NAMALWA (cell line): ENCODE measurements at regions not wholly inside any gene's neighbourhood (a gene's known extent, or its start where the extent isn't known, plus 50 kb on each side); places are given as distances from the start of the nearest gene placed in this dataset.
A peak's percentile ranks its signal among the peaks of the same experiment; 100 is the strongest.
"Not testable (repeated sequence)": the region's sequence is repeated elsewhere in the genome, so short reads cannot be mapped to it uniquely, and the experiment has no call there.

Experiments
- DNase-seq: peaks from one replicate; pipeline ENCODE4 v3.0.0-alpha.2; 2015; ENCODE audit warnings: low spot score

DNA sequence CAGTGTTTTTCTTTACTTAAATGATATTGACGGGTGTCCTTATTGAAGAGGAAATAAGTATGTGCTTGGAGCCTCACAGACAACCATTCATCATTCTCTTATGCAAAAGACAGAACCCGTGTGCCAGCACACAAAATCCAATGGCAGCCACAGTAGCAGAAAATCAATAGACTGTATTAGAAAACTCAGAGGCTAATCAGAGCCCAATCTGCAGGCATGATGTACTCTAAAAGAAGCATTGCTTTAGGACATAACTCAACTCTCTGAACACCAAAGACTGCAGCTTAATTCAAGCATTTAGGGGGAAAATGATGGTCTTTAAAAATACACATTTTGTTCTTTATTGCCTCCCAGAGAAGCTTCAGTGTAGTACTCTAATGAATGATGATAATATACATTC, 476.9 kb downstream of the PDHA2 start:
- DNase-seq = no peak

DNA sequence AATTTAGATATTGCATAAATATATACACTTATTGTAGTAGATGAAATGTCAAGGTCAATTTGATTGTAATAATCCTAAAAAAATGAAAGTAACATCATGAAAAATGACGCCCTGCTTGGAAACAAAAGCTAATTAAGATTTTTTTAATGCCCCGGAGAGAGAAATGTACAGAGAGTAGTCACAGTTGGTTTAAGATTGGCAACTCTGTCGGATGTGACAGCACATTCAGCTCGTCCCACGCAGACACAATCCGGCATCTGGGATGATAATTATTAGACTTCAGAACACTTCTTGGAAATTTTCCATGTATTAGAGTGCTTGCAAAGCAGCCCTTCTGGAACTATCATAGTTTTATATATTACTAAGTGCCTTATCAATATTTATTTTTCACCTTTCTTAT, 478.0 kb downstream of the PDHA2 start:
- no peak for DNase-seq

DNA sequence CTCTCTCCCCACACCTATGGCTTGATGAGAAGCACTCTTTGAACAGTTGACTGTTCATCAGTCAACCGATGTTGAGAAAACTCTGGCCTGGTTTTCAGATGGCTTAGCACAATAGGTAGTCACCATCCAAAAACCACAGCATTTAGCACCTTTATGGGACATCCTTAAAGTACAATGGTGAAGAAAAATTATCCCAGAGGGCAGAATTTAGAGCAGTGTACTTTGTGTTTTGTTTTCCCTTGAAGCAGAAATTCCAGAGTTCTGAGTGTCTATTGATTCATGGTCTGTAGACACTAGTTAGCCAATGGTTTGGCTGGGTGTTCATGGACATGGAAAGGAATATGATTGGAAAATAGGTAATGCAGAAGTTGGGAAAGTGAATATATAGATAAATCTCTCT, 487.0 kb downstream of the PDHA2 start:
- DNase-seq = no peak

DNA sequence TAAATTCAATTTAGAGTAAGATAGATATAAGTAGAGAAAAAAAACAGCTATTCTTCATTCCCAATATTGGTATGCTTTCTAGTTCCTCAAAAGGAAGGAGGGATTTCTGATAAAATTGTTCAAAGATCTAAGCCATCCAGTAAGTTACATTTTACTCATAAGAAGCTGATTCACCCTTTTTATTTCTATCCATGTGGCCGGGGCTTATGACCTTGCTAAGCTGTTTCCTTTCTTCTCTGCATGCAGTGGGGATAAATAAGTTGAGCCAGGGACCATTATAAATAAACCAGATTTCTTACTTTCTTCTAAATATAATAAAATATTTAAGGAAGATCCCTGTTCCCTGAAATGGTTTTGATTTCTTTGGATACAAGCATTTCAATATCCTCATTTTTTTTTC, 502.3 kb downstream of the PDHA2 start:
- DNase-seq = no peak

DNA sequence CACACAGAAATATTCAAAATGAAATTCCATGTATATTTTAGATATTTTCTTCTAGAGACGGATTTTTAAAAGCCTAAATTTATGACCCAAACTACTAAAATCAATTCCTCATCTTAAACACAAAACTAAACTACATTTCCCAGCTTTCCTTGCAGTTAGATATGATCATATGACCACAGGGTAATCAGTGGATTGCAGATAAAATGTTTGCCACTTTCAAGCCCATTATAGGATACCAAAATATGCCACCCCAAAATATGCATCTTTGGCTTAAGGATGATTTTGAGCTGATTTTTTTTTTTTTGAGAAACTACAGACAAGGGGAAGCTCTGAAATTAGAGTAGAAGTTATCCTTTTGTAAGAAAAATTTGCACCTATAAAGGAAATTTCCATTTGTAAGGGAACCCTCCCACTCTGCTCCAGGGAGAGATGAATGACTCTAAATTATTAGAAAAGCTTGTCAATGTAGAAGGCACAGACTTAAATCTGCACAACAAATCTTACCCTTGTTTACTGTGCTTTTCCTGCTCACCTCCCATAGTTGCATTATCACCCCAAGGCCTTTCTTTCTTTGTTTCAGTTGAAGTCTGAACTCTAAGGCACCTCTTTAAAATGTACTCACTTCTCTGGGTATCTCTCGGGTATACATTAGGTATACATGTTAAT, 503.0 kb downstream of the PDHA2 start:
- DNase-seq = no peak

DNA sequence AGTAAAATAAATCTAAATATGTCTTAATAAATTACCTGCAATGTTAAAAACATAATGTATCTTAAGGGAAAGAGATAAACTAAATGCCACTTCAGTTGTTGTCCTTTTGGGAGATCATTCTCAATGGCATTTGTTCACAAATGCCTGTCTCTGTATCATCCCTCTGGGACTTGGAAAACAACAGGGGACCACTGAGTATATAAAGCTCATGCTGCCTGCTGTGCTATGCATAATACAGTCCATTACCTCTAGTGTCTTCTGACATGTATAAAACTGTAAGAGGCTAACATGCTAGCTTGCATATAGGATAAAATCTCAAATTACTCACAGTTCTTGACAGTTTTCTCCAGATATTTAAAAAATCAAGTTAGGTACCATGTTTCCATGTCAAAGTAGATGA, 503.9 kb downstream of the PDHA2 start:
- DNase-seq = no peak

DNA sequence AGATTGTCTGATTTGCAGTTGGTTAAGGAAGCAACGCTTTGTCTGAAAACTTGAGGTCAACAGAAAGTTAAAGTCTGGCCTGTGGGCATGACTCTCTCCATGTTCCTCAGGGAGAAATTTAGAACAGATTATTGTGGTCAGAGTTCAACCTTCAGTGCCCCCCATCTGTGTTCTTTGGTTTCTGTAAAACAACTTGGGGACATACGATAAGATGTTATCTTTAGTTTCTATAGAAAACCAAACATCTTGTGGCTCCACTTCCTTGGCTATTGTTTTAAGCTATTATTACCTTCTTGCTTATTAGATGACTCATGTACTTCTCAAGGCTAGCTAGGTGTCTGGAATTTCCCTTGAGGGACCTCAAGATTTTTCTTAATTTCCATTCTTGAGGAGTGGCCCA, 507.7 kb downstream of the PDHA2 start:
- DNase-seq = no peak

DNA sequence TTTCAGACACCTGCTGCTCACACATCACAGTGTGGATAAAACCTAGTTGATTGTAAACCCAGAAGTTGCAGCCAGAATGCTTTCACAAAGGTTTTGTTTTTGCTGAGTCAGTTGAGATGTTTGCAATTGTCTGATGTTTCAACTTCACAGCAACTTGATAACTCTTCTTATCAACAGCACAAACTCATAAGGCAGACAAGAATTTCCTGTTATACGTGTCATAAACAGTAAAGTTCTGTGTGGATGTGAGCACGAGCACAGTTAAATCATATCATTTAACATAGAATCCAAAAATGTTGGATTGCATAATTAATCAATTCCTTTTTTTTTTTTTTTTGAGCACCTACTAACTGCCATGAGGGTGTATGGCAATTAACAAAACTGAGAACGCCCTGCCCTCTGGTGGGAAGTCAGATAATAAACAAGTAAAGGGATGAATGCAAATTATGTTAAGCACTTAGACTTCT, 512.2 kb downstream of the PDHA2 start:
- peak; percentile 51 for DNase-seq

DNA sequence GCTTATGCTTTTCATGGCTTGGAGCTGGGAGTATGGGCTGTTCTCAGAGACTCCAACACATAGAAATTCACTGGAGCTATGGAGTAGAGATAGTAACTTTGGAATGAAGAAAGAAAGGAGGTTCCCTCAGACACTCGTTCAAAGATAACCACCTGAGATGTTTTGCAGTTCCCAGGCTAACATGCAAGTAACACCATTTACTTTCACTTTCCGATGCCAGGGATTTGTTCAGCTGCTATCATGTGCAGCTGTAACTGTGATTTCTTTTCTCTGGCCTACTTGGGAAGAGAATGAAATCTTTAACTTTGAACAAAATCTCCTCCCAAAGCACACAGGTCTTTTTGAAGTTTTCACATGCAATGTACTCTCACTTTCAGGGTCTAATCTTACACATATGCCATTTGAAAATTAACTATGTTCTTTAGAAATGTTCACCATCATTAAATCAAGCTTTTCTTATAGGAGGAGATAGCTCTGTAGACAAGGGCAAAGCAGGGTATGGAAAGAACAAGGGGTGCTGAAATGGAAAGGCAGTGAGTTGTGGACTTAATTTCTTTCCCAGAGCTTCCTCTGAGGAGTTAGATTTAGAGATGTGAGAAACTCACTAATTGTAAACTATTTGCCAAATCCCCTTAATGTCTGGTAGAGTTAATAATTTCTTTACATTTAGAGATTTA, 514.3 kb downstream of the PDHA2 start:
- no peak for DNase-seq

DNA sequence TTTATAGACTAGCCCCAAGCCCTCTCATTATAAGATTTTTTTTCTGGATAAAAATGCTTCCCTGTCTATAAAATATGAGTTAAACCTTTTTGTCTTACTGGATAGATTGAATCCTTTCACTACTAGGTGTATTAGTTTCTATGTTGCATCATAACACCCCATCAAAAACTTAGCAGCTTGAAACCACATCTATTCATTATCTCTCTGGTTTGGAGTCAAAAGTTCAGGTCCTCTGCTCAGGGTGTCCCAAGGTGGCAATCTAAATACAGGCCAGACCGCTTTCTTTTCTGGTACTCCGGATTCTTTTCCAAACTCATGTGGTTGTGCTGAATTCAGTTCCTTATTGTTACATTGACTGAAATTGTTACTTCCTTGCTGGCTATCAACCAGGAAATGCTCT, 515.5 kb downstream of the PDHA2 start:
- no peak for DNase-seq

DNA sequence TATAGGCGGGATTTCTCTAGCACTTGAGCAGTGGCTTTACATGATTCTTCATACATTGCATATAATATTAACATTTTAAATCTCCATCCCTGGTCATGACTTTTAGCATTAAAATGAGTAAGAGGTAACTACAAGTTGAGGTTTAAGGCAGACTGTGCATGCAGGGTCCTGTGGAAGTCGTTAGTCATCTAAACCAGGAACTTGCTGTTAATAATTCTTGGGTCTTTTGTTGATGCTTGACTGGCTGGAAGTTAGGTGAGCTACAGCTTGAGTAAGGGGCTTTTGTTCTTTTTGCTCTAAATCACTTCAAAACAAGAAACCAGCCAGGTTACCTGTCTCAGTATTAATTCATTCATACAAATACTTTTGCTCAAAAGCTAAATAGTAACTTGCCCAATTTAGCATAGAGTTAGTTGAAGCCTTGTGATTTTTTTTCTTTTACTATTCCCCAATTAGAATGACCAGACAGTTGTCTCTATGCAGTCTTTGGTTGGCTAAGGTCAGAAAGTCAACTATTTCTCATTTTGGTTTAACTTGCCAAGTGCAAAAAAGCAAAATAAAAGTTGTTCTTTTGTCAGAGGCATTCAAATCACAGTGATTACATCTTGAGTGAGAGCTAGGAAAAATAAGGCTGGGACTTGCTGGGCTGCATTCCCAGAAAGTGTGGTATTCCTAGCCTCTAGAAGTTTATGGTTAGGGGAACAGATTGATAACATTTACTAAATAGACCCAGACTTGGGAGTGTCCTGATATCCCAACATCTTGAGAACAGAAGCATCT, 516.9 kb downstream of the PDHA2 start:
- no peak for DNase-seq

DNA sequence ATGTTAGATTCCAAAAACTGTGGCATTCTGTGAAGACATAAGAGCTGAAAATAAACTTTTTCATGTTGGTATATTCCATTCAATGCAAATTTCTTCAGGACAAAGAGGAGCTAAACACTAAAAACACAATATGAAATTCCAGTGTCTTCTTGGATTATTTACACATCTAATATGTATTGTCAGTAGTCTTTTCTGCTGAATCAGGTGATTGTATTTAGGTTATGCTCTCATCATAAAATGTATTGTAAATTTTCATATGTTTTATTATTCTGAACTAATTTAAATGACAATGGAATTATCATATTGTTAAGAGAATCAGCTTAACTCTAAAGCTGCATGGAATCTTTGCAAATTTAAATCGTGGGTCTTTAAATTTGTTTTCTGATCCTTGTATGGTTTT, 526.7 kb downstream of the PDHA2 start:
- DNase-seq = no peak

DNA sequence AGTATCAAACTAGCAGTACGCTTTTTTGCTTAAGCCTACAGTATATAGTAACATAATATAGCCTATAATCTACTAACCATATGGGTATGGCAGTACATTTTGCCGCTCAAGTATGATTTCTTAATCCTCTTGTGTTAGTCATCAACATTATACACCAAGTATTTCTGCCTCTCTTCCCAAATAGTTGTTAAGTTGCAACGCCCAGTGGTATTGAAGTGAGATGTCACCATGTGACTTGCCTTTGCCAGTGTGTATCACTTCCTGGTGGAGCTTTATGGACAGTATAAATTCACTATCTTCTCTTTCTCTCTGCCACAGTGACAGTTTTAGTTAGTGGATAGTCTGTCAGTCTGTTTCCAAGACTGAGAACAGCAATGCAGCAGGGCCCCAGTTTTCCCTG, 535.5 kb downstream of the PDHA2 start:
- DNase-seq = no peak

DNA sequence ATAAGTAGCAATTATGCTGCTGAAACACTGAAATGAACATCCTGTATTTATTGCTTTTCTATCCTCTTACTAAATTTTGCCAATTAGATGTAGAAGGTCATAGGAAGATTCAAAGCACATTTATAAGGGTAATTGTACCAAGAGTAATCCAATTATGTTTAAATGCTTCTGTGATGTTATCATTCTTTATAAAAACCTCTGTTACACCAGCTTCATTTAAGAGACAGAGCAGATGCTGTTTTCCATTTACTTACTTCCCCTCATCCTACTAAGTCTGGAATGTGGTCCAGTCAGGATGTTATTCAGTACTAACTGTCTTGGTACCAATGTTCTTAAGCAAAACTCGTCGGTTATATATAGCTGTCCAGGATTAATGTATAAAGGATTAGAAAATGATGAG, 539.6 kb downstream of the PDHA2 start:
- DNase-seq = no peak

DNA sequence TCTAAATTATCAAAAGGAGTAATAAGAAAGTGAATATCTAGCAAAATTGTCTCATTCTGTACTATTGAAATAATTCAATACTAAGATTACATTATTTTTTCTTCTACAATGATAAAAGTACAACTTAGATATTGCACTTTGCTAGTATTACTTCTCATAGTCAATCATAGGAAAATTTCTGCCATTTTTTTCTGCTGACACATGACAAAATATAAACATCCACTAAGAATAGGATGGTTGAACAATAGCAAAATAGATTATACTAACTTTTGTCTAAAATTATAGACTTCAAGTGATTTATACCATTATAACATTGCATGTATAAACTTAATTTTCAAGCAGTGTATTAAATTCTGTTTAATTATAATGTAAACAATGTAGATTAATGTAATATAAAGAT, 540.2 kb downstream of the PDHA2 start:
- no peak for DNase-seq

DNA sequence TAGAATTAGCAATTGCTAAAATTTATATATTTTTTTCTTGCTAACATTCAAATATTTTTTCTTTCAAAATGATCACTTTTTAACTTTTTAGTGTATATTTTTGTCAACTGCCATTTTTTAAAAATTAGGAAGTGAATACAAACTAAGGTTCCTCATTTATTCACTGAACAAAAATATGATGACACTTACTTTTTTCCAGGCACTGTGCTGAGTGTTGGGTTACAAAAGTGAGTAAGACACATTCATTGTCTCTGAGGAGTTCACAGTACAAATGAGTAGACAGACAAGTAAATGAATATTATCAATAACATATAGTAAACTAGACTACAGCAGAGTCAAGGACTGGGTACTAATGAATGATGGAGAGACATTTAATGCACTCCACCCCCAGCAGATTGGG, 543.5 kb downstream of the PDHA2 start:
- no peak for DNase-seq

DNA sequence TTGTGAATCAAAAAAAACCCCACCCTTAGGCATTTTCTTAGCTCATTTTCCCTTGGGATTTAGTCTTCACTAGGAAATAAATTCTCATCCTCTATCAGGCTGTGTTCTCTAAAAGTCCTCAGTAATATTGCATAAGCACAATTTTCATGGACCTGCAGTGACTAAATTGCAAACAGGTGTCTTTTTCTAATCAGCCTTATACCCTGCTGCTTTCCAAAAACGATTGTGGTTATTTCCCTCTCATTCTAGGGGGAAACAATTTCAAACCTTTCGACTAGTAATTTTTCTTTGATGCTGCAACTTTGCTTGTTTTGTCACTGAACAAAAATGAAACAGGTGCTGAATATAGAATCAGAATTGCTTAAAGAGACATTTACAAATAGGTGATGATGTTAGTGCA, 549.9 kb downstream of the PDHA2 start:
- DNase-seq = no peak

DNA sequence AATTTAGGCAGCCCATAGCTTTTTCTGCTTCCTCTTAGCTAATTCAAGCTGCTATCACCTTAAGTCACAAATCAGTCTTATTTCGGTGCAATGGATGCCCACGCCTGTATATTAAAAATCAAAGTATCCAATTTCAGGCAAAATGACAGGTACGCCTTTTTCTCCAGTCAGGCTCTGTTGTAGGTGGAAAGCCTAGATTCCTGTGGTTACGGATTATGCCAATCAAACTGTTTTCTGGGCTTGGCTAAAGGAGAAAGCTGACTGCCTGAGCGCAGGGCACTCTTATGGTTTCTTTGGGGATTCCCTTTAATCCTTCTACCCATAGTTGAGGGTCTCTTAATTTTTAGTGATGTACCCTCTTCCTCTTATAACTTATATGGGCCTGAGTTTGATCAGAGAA, 550.5 kb downstream of the PDHA2 start:
- DNase-seq = no peak

DNA sequence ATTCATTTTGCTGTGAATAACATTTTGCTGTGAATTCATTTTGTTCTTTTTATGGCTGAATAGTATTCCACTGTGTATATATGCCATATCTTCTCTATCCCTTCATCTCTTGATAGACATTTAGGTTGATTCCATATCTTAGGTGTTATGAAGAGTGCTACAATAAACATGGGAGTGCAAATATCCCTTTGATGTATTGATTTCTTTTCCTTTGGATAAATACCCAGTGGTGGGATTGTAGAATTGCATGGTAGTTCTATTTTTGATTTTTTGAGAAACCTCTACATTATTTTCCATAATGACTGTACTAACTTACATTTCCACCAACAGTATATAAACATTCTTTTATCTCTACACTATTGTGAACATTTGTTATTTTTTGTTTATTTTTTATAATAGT, 555.9 kb downstream of the PDHA2 start:
- DNase-seq = no peak

DNA sequence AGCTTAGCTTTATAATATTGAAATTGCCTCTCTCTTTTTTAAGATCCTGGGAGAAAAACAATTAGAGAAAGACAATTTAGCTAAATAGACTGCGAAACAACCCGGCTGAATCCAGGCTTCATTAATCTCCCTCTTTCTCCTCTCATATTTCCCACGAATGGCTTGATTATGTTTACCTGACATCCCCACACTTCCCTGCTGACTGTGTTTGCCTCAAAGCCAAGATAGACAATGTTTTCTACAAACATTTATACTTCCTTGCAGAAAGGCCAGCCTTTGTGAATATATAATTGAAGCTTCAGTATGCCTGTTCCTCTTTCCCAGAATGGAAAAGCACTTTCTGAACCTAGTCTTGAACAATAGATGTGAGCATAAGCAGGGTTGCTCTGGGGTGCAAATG, 566.8 kb downstream of the PDHA2 start:
- DNase-seq = no peak

DNA sequence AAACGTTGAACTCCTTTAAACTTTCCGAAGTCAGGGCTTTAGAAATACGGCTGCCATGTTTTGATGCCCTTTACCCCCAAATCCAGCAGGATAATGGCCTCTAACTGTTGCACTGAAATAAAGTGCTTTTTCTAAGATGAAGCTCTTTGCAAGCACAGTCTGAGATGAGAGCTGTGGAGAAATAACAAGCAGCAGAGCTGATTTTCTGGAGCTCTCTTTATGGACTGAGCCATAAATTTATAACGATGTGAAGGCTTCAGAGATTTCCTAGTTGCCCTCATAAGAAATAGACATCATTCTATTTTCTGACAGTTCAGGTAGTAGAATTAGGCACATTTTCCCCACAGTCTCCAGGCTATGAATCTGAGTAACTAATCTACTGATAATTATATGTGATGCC, 567.3 kb downstream of the PDHA2 start:
- no peak for DNase-seq

DNA sequence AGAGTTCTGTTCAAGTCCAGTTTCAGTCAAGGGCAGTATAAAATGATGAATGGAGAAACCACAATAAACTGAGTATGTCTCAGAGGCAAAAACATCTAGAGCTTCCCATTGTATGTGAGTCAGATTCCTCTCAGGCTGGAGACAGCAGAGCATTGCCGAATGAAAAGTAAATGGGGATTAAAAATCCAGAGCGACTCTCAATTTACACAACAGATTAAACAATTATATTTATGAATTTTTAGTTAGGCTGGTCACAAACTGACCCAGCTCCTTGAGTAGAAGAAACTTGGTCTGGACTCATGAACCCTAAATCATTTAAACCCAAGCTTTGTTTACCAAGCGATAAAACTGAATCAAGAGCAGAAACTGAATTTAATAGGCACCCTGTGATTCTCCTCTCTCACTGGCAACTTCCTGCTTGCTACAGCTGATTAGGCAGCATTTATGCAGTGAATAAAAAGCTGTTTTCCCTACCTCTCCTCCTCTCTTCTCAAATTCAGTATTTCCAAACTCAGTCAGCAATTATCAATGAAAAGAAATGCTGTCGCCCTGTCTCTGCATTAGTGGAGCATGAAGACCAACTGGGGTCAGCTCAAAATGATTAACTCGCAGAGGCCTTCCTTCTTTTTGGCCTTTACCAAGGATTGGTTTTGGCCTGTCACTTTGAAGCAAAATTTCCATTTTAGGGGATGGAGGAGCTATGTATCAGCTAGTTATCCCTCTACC, 568.0 kb downstream of the PDHA2 start:
- no peak for DNase-seq

DNA sequence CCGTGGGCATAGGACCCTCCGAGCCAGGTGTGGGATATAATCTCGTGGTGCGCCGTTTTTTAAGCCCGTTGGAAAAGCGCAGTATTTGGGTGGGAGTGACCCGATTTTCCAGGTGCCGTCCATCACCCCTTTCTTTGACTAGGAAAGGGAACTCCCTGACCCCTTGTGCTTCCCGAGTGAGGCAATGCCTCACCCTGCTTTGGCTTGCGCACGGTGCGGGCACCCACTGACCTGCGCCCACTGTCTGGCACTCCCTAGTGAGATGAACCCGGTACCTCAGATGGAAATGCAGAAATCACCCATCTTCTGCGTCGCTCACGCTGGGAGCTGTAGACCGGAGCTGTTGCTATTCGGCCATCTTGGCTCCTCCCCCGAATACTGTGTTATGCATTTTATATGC, 575.0 kb downstream of the PDHA2 start:
- DNase-seq = not testable (repeated sequence)
